DND-41 (cell line): ENCODE measurements at regions not wholly inside any gene's neighbourhood (a gene's known extent, or its start where the extent isn't known, plus 50 kb on each side); places are given as distances from the start of the nearest gene placed in this dataset.

Experiments
- ATAC-seq: fragments of 200-7000 bp; cut with Tn5 transposase; 3 replicates; pipeline ENCODE4 v1.9.1; 2021; ENCODE audit warnings: low read depth; ENCODE audit not compliant: insufficient read depth
- DNase-seq: peaks from one replicate; pipeline ENCODE4 v3.0.0-alpha.2; 2020
- H2AFZ ChIP-seq: 2 replicates; pipeline ENCODE4 v1.6.0; 2012; ENCODE audit warnings: low read depth, low read length
- H3K27ac ChIP-seq: 2 replicates; pipeline ENCODE4 v1.5.1; 2012; ENCODE audit warnings: low read length, inconsistent platforms
- H3K27me3 ChIP-seq: fragments of 200-600 bp; sonication (generic); 2 replicates; pipeline ENCODE4 v1.6.0; 2012; ENCODE audit warnings: low read length, mild to moderate bottlenecking, inconsistent platforms; ENCODE audit not compliant: insufficient read depth, poor library complexity
- H3K36me3 ChIP-seq: 2 replicates; pipeline ENCODE4 v1.5.1; 2012; ENCODE audit warnings: low read length, inconsistent platforms; ENCODE audit not compliant: insufficient read depth
- H3K4me1 ChIP-seq: 2 replicates; pipeline ENCODE4 v1.5.1; 2012; ENCODE audit warnings: mild to moderate bottlenecking, low read length; ENCODE audit not compliant: insufficient read depth
- H3K4me2 ChIP-seq: 2 replicates; pipeline ENCODE4 v1.6.0; 2012; ENCODE audit warnings: mild to moderate bottlenecking, moderate library complexity, low read length, inconsistent platforms; ENCODE audit not compliant: insufficient read depth
- H3K4me3 ChIP-seq, 2 experiments: fragments of 200-600 bp in 1 of 2; shearing (Covaris generic) in 1 of 2; 2 replicates each; pipeline ENCODE4 v1.5.1; 2012 to 2016; ENCODE audit warnings: inconsistent platforms in 2 of 2, low read length in 2 of 2, mild to moderate bottlenecking in 2 of 2, low read depth in 1 of 2, moderate library complexity in 1 of 2
- H3K79me2 ChIP-seq: 2 replicates; pipeline ENCODE4 v1.6.0; 2012; ENCODE audit warnings: low read length, inconsistent platforms; ENCODE audit not compliant: insufficient read depth
- H3K9ac ChIP-seq: 2 replicates; pipeline ENCODE4 v1.6.0; 2012; ENCODE audit warnings: low read depth, mild to moderate bottlenecking, inconsistent platforms, low read length, moderate library complexity
- H3K9me3 ChIP-seq: 2 replicates; pipeline ENCODE4 v1.5.1; 2012; ENCODE audit warnings: low read length, moderate library complexity, mild to moderate bottlenecking, inconsistent platforms; ENCODE audit not compliant: insufficient read depth, severe bottlenecking
- H4K20me1 ChIP-seq: 2 replicates; pipeline ENCODE4 v1.6.0; 2012; ENCODE audit warnings: low read length; ENCODE audit not compliant: insufficient read depth
- EZH2 ChIP-seq: IDR thresholded peaks from 3 replicates; pipeline ENCODE4 v1.6.1; 2012; ENCODE audit warnings: borderline replicate concordance, low read depth, mild to moderate bottlenecking, moderate library complexity, low read length, inconsistent platforms; ENCODE audit not compliant: severe bottlenecking
- TF ChIP-seq, protein P1 (sequence below): IDR thresholded peaks from 2 replicates; pipeline ENCODE4 v1.5.1; 2012; ENCODE audit warnings: borderline replicate concordance, low read length, moderate library complexity, mild to moderate bottlenecking; ENCODE audit not compliant: poor library complexity, severe bottlenecking; ENCODE audit errors: extremely low read depth

DNA sequence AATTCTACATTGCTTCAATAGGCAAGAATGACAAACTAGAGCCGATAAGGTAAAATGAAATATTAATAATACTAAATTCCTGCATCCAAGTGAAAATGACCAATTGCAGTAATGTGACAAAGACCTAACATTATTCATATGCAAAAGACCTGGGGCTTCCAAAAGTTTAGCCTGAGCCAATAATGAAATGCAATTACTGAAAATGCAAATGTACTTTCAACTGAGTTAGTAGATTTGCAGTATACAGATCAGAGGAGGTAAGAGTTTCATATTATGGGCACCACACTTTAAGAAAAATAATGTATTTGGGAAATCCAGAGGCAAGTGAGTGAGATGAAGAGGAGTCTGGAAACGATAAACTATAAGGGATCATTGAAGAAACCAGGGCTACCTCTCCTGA lies 193.7 kb upstream of the GMDS start:
- ATAC-seq (no peak), DNase-seq (no peak)
- H3K4me2 ChIP-seq = no peak overlapping the region
- no peaks in the 10 kb centered on the region for H3K79me2 ChIP-seq
- no peaks in the 10 kb centered on the region for H3K27me3 ChIP-seq
- H3K27ac ChIP-seq = no peak overlapping the region
- no peaks in the 10 kb centered on the region for H3K36me3 ChIP-seq
- H4K20me1 ChIP-seq = no peaks in the 10 kb centered on the region
- H3K4me1 ChIP-seq = no peaks in the 10 kb centered on the region
- no peaks in the 10 kb centered on the region for H3K9me3 ChIP-seq
- TF ChIP-seq, protein P1, sequence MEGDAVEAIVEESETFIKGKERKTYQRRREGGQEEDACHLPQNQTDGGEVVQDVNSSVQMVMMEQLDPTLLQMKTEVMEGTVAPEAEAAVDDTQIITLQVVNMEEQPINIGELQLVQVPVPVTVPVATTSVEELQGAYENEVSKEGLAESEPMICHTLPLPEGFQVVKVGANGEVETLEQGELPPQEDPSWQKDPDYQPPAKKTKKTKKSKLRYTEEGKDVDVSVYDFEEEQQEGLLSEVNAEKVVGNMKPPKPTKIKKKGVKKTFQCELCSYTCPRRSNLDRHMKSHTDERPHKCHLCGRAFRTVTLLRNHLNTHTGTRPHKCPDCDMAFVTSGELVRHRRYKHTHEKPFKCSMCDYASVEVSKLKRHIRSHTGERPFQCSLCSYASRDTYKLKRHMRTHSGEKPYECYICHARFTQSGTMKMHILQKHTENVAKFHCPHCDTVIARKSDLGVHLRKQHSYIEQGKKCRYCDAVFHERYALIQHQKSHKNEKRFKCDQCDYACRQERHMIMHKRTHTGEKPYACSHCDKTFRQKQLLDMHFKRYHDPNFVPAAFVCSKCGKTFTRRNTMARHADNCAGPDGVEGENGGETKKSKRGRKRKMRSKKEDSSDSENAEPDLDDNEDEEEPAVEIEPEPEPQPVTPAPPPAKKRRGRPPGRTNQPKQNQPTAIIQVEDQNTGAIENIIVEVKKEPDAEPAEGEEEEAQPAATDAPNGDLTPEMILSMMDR = no peak
- TF ChIP-seq EZH2 = no peak
- no peak overlapping the region for H3K9ac ChIP-seq
- no peak overlapping the region for H2AFZ ChIP-seq
- H3K4me3 ChIP-seq = no peak overlapping the region

GRCh38 chr6:2436410-2437154 lies 191.2 kb upstream of the GMDS start:
- Histone ChIP-seq H3K27me3 (no peaks in the 10 kb centered on the region), H3K36me3 (no peaks in the 10 kb centered on the region), H3K4me1 (no peaks in the 10 kb centered on the region), H3K79me2 (no peaks in the 10 kb centered on the region), H3K4me3 (no peak overlapping the region), H3K4me2 (no peak overlapping the region), H3K9ac (no peak overlapping the region), H4K20me1 (no peaks in the 10 kb centered on the region), H3K27ac (no peak overlapping the region), H2AFZ (no peak overlapping the region), H3K9me3 (no peaks in the 10 kb centered on the region)
- TF ChIP-seq, protein P1 = no peak
- TF ChIP-seq EZH2 = no peak
- ATAC-seq = no peak
- DNase-seq = no peak

DNA sequence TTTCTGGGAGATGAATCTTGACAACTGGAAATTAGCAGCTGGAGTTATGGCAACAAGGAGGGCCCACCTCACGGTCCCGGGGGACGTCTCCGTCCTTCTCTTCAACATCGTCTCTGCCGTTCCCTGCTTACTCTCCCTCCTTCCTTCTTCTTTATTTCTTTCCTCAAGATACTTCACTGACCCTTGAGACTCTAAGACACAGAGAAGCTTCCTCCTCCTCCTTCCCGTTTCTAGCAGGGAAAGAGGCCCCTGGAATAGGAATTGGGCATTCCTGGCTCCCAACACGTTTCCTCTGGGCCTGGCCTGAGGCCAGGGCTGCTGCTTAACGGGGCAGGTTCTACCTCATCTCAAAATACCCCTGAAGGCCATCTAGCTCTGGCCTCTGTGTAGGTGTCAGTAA lies 189.9 kb upstream of the GMDS start:
- no peaks in the 10 kb centered on the region for H3K79me2 ChIP-seq
- H3K27me3 ChIP-seq = no peaks in the 10 kb centered on the region
- TF ChIP-seq, protein P1 = no peak
- no peak for TF ChIP-seq EZH2
- H3K9me3 ChIP-seq = no peaks in the 10 kb centered on the region
- no peak overlapping the region for H2AFZ ChIP-seq
- no peaks in the 10 kb centered on the region for H3K36me3 ChIP-seq
- no peak overlapping the region for H3K27ac ChIP-seq
- H3K9ac ChIP-seq = no peak overlapping the region
- no peaks in the 10 kb centered on the region for H4K20me1 ChIP-seq
- no peak overlapping the region for H3K4me3 ChIP-seq
- H3K4me1 ChIP-seq = no peaks in the 10 kb centered on the region
- DNase-seq (no peak), ATAC-seq (no peak)
- no peak overlapping the region for H3K4me2 ChIP-seq
